Gastroesophageal sphincter (tissue), 4 donors: ENCODE measurements at regions not wholly inside any gene's neighbourhood (a gene's known extent, or its start where the extent isn't known, plus 50 kb on each side); places are given as distances from the start of the nearest gene placed in this dataset.

Experiments used
- ATAC-seq: fragments of 150-250 bp; one replicate; pipeline ENCODE4 v1.9.1; 2016; ENCODE audit warnings: mild to moderate bottlenecking, moderate library complexity
- H3K27ac ChIP-seq, 4 donors: fragments of 200-600 bp; sonication (generic) in 3 of 4; 1 replicate in 3 of 4; 2 replicates in 1 of 4; pipeline ENCODE4 v1.5.1; 2016 to 2019
- H3K27me3 ChIP-seq: fragments of 200-600 bp; sonication (generic); one replicate; pipeline ENCODE4 v1.5.1; 2019
- H3K36me3 ChIP-seq, 2 donors: fragments of 200-600 bp; sonication (generic); one replicate each; pipeline ENCODE4 v1.5.1; 2019; ENCODE audit warnings: control low read depth in 1 of 2
- H3K4me1 ChIP-seq, 3 donors: fragments of 200-600 bp; sonication (generic); 1 replicate in 2 of 3; 2 replicates in 1 of 3; pipeline ENCODE4 v1.5.1; 2016 to 2019; ENCODE audit warnings: control low read depth in 2 of 3
- H3K4me3 ChIP-seq, 2 donors: fragments of 200-600 bp; sonication (generic); one replicate each; pipeline ENCODE4 v1.5.1; 2019; ENCODE audit warnings: mild to moderate bottlenecking in 1 of 2, moderate library complexity in 1 of 2
- H3K9me3 ChIP-seq, 3 donors: fragments of 200-600 bp; sonication (generic); one replicate each; pipeline ENCODE4 v1.5.1; 2017 to 2019; ENCODE audit warnings: control low read depth in 2 of 3
- EP300 ChIP-seq: sonication (generic); formaldehyde crosslinking; IDR thresholded peaks from one replicate; pipeline ENCODE4 v1.6.1; 2017; ENCODE audit warnings: antibody characterized with exemption, mild to moderate bottlenecking
- POLR2A ChIP-seq, 2 donors: fragments of 450-650 bp; IDR thresholded peaks; one replicate each; pipeline ENCODE4 v1.6.1; 2017; ENCODE audit warnings: antibody characterized with exemption in 2 of 2, mild to moderate bottlenecking in 2 of 2, moderate library complexity in 1 of 2
- POLR2AphosphoS5 ChIP-seq: sonication (generic); formaldehyde crosslinking; IDR thresholded peaks from one replicate; pipeline ENCODE4 v1.6.1; 2017; ENCODE audit warnings: antibody characterized with exemption
- WGBS, 2 donors: methylation state at CpG; one replicate each; pipeline ENCODE4 v1.1.5; 2018; ENCODE audit warnings: low coverage in 1 of 2; 5-methylcytosine and 5-hydroxymethylcytosine counted together
- TF ChIP-seq, protein P1 (sequence below), 4 experiments: fragments of 200-600 bp in 2 of 4; fragments of 450-650 bp in 2 of 4; sonication (generic) in 1 of 4; IDR thresholded peaks; one replicate each; pipeline ENCODE4 v1.5.1; 2017 to 2019; ENCODE audit warnings: antibody characterized with exemption in 4 of 4, mild to moderate bottlenecking in 2 of 4, moderate library complexity in 2 of 4

DNA sequence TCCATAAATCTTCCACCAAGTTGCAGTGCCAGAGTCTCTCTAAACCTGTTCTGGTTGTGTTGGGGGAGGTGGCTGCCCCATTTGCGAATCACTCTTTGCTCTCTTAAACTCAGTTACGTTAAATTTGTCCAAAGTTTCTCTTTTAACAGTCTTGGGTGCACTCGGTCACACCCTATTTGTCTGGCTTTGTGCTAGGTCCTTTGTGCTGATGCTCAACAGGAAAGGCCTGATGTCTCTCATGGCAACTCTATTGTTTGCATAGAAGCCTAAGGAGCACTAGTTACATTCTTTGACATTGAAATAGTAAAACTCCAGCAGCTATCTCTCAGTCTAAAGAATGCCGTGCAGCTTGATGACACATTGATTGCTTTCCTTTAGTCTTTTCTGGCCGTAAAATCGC is 105.1 kb downstream of the TRMT11 start:
- H3K9me3 ChIP-seq: no peaks in the 10 kb centered on the region
- TF ChIP-seq, protein P1, sequence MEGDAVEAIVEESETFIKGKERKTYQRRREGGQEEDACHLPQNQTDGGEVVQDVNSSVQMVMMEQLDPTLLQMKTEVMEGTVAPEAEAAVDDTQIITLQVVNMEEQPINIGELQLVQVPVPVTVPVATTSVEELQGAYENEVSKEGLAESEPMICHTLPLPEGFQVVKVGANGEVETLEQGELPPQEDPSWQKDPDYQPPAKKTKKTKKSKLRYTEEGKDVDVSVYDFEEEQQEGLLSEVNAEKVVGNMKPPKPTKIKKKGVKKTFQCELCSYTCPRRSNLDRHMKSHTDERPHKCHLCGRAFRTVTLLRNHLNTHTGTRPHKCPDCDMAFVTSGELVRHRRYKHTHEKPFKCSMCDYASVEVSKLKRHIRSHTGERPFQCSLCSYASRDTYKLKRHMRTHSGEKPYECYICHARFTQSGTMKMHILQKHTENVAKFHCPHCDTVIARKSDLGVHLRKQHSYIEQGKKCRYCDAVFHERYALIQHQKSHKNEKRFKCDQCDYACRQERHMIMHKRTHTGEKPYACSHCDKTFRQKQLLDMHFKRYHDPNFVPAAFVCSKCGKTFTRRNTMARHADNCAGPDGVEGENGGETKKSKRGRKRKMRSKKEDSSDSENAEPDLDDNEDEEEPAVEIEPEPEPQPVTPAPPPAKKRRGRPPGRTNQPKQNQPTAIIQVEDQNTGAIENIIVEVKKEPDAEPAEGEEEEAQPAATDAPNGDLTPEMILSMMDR (IDR thresholded peaks at IDR 0.05): no peak
- TF ChIP-seq EP300 (no peak), POLR2A (IDR thresholded peaks at IDR 0.05) (no peak), POLR2AphosphoS5 (no peak)
- H3K36me3 ChIP-seq: peaks cover 0 to 9% of the 10 kb centered on the region in 2 donors
- no peak overlapping the region for H3K27ac ChIP-seq
- ATAC-seq: no peak
- H3K4me1 ChIP-seq: no peaks in the 10 kb centered on the region
- H3K27me3 ChIP-seq: no peaks in the 10 kb centered on the region
- no peak overlapping the region for H3K4me3 ChIP-seq
- 69 to 89% methylated on average over 5 to 6 of the region's 6 CpGs for WGBS, 2 donors

DNA sequence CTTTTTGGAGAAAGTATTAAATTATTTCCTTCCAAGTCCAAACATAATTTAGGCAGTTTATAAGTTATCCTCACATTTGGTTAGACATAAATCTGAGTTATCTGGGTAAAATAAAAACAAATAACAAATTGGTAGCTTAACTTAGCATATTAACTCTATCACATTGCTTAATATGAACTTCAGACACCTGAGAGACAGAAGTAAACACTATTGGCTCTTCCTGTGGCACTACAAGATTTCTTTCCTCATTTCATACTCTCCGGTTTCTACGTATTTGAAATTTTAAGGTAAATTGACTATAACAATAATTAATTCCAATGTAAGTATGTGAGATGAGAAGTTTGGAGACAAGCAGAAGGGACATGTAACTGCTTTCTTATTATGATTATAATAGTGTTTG is 106.8 kb downstream of the TRMT11 start:
- H3K27ac ChIP-seq: no peak overlapping the region
- H3K4me1 ChIP-seq: no peaks in the 10 kb centered on the region
- no peak for ATAC-seq
- H3K9me3 ChIP-seq: no peaks in the 10 kb centered on the region
- H3K36me3 ChIP-seq: peaks cover 0 to 9% of the 10 kb centered on the region in 2 donors
- TF ChIP-seq, protein P1 (IDR thresholded peaks at IDR 0.05): no peak
- no peak for TF ChIP-seq POLR2AphosphoS5
- no peak for TF ChIP-seq POLR2A (IDR thresholded peaks at IDR 0.05)
- no peak for TF ChIP-seq EP300
- no peak overlapping the region for H3K4me3 ChIP-seq
- WGBS, 2 donors: 58 to 71% methylated on average over 2 of the region's 2 CpGs
- H3K27me3 ChIP-seq: no peaks in the 10 kb centered on the region

DNA sequence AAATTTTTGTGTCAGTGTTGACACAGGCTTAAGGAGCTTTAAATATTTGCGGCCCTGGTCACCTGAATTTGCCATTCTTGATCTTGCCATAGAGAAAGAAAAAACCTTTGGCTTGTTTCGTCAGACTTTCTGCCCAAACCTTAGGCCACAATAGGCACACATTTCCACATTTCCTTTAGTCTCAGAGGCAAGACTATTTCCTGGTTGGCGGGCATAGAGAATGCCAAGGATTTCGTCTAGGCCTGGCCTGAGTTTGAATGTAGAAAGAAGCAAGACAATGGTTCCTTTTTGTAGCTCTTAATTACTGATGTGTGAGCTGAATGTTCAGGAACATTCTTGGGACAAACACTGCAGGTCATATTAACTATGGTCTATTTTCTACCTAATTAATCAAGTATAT is 108.1 kb downstream of the TRMT11 start:
- ATAC-seq: no peak
- no peak overlapping the region for H3K4me3 ChIP-seq
- no peaks in the 10 kb centered on the region for H3K9me3 ChIP-seq
- TF ChIP-seq POLR2A (IDR thresholded peaks at IDR 0.05): no peak
- TF ChIP-seq, protein P1 (IDR thresholded peaks at IDR 0.05): no peak
- no peak for TF ChIP-seq POLR2AphosphoS5
- no peak for TF ChIP-seq EP300
- H3K27me3 ChIP-seq: no peaks in the 10 kb centered on the region
- H3K4me1 ChIP-seq: no peaks in the 10 kb centered on the region
- WGBS, 2 donors: 82 to 87% methylated on average over 3 to 4 of the region's 4 CpGs
- peaks cover 0 to 4% of the 10 kb centered on the region in 2 donors for H3K36me3 ChIP-seq
- H3K27ac ChIP-seq: no peak overlapping the region

DNA sequence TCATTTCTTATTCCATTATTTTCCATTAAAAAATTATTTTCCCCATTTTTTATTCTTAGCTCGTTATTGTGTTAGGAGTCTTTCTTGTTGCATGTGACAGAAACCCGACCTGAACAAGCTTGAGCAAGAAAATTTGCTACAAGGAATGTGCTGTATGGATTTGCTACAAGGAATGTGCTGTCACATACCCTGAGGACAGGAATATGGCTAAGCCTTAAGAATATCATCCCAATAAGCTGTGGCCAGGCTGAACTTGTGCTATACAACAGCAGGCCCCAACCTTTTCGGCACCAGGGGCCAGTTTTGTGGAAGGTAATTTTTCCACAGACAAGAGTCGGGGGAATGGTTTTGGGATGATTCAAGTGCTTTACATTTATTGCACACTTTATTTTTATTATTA is 114.0 kb downstream of the TRMT11 start:
- no peak for ATAC-seq
- TF ChIP-seq EP300 (no peak), POLR2A (IDR thresholded peaks at IDR 0.05) (no peak)
- TF ChIP-seq, protein P1 (IDR thresholded peaks at IDR 0.05): no peak
- WGBS, 2 donors: 96 to 98% methylated on average over 4 of the region's 4 CpGs
- Histone ChIP-seq H3K27me3 (no peaks in the 10 kb centered on the region), H3K4me3 (no peak overlapping the region), H3K4me1 (no peaks in the 10 kb centered on the region), H3K9me3 (no peaks in the 10 kb centered on the region), H3K36me3 (peaks cover 0 to 16% of the 10 kb centered on the region in 2 donors), H3K27ac (no peak overlapping the region)

DNA sequence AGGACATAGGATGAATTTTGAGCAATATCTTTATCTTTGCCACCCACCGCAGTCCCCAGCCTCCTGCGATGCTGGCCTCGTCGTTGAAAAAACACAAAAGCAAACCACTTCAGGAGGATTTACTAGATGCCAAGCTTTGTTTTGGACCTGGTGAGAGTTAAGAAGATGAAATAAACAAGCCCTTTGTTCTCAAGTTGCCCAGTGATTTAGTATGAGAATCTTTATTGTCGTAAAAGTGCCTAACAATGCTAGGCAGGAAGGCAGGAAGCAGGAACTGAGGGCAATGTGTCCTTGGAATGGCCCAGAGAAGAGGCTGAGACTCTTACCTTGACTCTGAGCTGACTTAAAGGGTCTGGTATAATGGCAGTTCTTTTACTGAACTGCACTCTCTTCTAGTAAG is 116.0 kb downstream of the TRMT11 start:
- no peaks in the 10 kb centered on the region for H3K27me3 ChIP-seq
- H3K36me3 ChIP-seq: peaks cover 0 to 16% of the 10 kb centered on the region in 2 donors
- no peaks in the 10 kb centered on the region for H3K9me3 ChIP-seq
- TF ChIP-seq, protein P1 (IDR thresholded peaks at IDR 0.05): no peak
- no peak for TF ChIP-seq EP300
- no peak for TF ChIP-seq POLR2AphosphoS5
- no peak for TF ChIP-seq POLR2A (IDR thresholded peaks at IDR 0.05)
- peaks cover 0 to 4% (median 0%) of the 10 kb centered on the region in 3 donors for H3K4me1 ChIP-seq
- H3K4me3 ChIP-seq: no peak overlapping the region
- 83 to 93% methylated on average over 4 of the region's 5 CpGs for WGBS, 2 donors
- H3K27ac ChIP-seq: no peak overlapping the region
- no peak for ATAC-seq
